Mucosa of rectum (tissue), 2 donors: ENCODE measurements at regions not wholly inside any gene's neighbourhood (a gene's known extent, or its start where the extent isn't known, plus 50 kb on each side); places are given as distances from the start of the nearest gene placed in this dataset.

ENCODE experiments used
- H3K27ac ChIP-seq, 2 donors: one replicate each; pipeline ENCODE4 v1.7.0; 2013; ENCODE audit warnings: inconsistent platforms in 2 of 2, low read depth in 2 of 2, low read length in 2 of 2
- H3K27me3 ChIP-seq, 2 donors: one replicate each; pipeline ENCODE4 v1.7.0; 2013; ENCODE audit warnings: low read length in 2 of 2; ENCODE audit not compliant: control insufficient read depth in 2 of 2, insufficient read depth in 2 of 2
- H3K36me3 ChIP-seq, 2 donors: one replicate each; pipeline ENCODE4 v1.7.0; 2013; ENCODE audit warnings: low read length in 2 of 2; ENCODE audit not compliant: control insufficient read depth in 2 of 2, insufficient read depth in 2 of 2
- H3K4me1 ChIP-seq, 2 donors: one replicate each; pipeline ENCODE4 v1.7.0; 2013; ENCODE audit warnings: low read length in 2 of 2, mild to moderate bottlenecking in 1 of 2; ENCODE audit not compliant: control insufficient read depth in 2 of 2, insufficient read depth in 2 of 2
- H3K4me3 ChIP-seq, 2 donors: one replicate each; pipeline ENCODE4 v1.7.0; 2013; ENCODE audit warnings: low read length in 2 of 2
- H3K9ac ChIP-seq, 2 donors: one replicate each; pipeline ENCODE4 v1.7.0; 2013; ENCODE audit warnings: low read length in 2 of 2, low read depth in 1 of 2, mild to moderate bottlenecking in 1 of 2
- H3K9me3 ChIP-seq, 2 donors: one replicate each; pipeline ENCODE4 v1.7.0; 2013; ENCODE audit warnings: low read length in 2 of 2; ENCODE audit not compliant: control insufficient read depth in 2 of 2
- donor health status: healthy.
- donor health status: Normal muscosa, but diverticular disease.

DNA sequence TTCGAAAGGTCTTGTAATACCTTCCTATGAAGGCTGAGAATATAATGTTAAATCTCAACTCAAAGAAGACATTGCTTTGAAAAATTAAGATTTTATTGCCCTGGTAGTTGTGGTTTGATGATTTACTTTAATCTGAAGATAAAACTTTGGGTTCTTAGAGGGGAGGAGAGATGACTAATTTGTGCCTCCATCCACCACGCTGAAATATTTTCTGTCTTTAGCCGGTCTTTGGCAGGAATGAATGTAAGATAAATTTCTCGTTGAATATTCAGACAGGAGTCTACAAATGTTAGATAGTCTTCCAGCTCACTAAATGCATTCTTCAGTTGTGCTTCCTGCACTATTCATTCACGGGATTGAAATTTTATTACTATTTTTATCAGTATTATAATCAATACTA, 844.3 kb upstream of the NR2F2 start:
- Histone ChIP-seq H3K4me1 (no peaks in the 10 kb centered on the region), H3K27me3 (no peaks in the 10 kb centered on the region), H3K4me3 (no peak overlapping the region), H3K9ac (no peak overlapping the region), H3K36me3 (no peaks in the 10 kb centered on the region), H3K9me3 (peaks cover 0 to 6% of the 10 kb centered on the region in 2 donors), H3K27ac (no peak overlapping the region)

DNA sequence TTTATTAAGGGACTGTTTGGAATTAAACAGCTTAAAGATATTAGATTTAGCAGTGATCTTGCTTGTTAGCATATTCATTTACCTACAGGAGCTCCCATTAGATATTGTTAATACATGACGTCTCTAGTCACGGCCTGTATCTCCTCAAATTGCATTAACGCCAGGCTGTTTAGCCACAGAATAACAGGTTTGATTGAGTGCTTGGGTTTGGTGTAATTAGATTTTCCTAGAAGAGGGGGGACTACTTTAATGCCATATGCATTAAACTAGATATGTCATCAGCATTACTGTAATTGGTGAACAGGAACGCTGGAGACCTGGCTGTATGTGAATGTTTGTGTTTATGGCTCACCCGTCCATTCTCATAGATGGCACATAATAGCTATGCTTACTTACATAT, 841.4 kb upstream of the NR2F2 start:
- no peaks in the 10 kb centered on the region for H3K27me3 ChIP-seq
- H3K9ac ChIP-seq: no peak overlapping the region
- H3K27ac ChIP-seq: no peak overlapping the region
- H3K36me3 ChIP-seq: no peaks in the 10 kb centered on the region
- peaks cover 0 to 6% of the 10 kb centered on the region in 2 donors for H3K9me3 ChIP-seq
- H3K4me3 ChIP-seq: no peak overlapping the region
- no peaks in the 10 kb centered on the region for H3K4me1 ChIP-seq

DNA sequence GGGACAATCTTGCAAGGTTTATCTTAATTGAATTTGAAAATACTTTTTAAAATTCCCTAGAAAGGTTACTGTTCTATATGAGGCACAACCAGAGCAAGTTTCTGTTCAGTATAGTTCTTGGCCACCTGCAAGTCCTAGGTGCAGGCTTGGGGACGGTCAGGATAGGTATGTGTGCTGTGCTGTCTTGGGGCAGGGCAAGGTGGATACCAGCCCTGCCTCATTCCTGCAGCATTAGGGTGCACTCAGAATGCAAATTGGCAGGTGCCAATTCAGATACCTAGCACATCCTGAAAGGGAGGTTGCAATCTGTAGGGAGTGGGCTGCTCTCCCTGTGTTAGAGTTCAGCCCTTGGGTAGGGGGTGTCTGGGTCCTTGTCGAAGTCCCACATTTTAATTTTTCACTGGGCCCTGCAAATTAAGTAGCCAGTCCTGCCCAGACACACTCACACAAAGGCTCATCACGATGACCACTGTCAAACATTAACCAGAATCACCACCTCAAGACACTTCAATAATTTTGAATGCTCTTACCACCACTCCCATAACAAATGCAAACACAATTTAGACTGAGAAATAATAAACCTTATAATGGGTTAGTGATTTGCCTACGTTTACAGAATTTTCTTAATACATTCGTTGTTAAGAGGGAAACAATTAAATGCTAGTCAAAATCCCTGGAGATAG, 838.0 kb upstream of the NR2F2 start:
- Histone ChIP-seq H3K4me1 (no peaks in the 10 kb centered on the region), H3K27ac (no peak overlapping the region), H3K9me3 (no peaks in the 10 kb centered on the region), H3K9ac (no peak overlapping the region), H3K4me3 (no peak overlapping the region), H3K36me3 (no peaks in the 10 kb centered on the region), H3K27me3 (no peaks in the 10 kb centered on the region)

DNA sequence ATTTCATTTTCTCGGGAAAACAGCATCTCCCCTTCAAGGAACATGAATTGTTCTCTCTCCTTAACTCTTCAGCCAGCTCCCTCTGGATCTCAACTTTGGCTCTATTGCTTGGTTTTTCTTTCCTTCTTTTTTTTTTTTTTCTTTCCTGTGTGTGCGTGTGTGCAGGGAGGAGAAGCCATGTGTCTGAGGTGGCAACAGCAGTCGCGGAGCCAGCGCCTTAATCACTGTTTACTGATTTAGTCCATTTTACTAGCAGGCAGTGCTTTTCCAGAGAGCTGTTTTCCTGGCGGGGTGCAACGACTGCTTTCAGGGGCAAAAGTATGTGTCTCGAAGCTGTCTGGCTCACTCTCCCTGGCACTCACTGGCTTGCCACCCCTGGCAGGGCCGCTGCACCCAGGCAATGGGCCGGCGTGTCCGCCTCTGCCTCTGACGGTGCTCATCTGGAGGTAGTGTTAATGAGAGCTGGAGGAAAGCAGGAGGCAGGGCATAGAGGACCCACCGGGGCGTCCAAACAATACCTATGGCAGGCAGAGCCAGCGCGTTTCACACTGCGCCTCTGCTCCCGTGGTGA, 835.4 kb upstream of the NR2F2 start:
- H3K4me3 ChIP-seq: no peak overlapping the region
- H3K36me3 ChIP-seq: no peaks in the 10 kb centered on the region
- H3K27me3 ChIP-seq: no peaks in the 10 kb centered on the region
- H3K9me3 ChIP-seq: no peaks in the 10 kb centered on the region
- H3K27ac ChIP-seq: no peak overlapping the region
- H3K9ac ChIP-seq: no peak overlapping the region
- no peaks in the 10 kb centered on the region for H3K4me1 ChIP-seq

DNA sequence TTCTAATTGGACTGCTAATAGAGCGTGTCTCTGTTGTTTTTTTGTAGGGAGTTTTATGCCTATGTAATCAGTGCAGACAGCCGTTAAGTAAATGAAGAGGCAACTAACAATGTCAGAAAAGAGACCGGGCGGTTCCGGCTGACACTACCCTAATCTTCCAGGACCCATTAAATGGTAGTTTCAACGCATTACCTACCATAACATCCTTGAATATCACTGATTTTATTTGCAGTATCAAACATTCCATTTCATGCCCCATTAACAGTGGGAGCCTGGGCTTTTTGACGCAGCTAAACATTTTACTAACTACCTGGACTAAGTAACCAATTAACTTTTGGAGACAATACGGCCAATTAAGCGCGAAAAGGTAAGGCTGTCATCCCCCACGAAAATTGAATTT, 832.9 kb upstream of the NR2F2 start:
- H3K9me3 ChIP-seq: no peaks in the 10 kb centered on the region
- H3K27ac ChIP-seq: no peak overlapping the region
- H3K27me3 ChIP-seq: no peaks in the 10 kb centered on the region
- H3K4me1 ChIP-seq: no peaks in the 10 kb centered on the region
- no peak overlapping the region for H3K9ac ChIP-seq
- H3K36me3 ChIP-seq: no peaks in the 10 kb centered on the region
- no peak overlapping the region for H3K4me3 ChIP-seq

DNA sequence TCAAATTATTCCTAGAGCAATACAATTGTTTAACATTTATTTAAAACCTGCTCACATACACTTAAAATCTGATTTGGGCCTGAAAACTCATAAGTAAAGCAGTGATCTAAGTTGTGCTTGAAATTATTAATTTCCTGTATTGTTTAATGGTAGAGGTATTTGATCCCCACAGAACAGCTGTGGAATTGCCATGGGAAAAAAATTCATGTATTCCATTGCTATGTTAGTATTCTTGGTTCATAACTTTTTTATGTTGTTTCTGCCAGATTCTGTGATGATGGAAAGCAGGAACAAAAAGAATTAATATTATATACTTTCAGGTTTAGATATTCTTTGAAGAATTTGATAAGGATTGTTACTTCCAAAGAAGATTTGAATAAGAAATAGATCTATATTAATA, 831.5 kb upstream of the NR2F2 start:
- H3K27ac ChIP-seq: no peak overlapping the region
- no peak overlapping the region for H3K9ac ChIP-seq
- H3K36me3 ChIP-seq: no peaks in the 10 kb centered on the region
- no peaks in the 10 kb centered on the region for H3K27me3 ChIP-seq
- H3K9me3 ChIP-seq: no peaks in the 10 kb centered on the region
- H3K4me1 ChIP-seq: no peaks in the 10 kb centered on the region
- no peak overlapping the region for H3K4me3 ChIP-seq

DNA sequence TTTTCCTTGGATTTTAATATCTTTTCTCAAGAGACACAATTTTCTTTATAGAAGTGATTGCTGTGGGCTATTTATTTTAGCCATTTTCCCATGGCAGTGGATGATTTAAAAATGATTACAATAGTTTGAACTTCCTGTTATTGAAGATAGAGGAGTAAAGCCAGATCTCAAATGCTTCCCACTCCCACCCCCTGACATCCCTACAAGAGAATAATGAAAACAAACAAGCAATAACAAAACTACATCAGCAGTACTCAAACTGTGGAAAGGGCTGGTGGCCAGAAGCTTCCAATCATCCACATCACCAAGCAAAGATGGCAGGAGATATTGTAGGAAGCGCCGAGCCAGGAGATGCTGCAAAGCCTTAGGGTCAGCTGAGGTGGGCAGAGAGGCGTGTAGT, 831.1 kb upstream of the NR2F2 start:
- Histone ChIP-seq H3K9me3 (no peaks in the 10 kb centered on the region), H3K9ac (no peak overlapping the region), H3K27ac (no peak overlapping the region), H3K4me3 (no peak overlapping the region), H3K36me3 (no peaks in the 10 kb centered on the region), H3K27me3 (no peaks in the 10 kb centered on the region), H3K4me1 (no peaks in the 10 kb centered on the region)

DNA sequence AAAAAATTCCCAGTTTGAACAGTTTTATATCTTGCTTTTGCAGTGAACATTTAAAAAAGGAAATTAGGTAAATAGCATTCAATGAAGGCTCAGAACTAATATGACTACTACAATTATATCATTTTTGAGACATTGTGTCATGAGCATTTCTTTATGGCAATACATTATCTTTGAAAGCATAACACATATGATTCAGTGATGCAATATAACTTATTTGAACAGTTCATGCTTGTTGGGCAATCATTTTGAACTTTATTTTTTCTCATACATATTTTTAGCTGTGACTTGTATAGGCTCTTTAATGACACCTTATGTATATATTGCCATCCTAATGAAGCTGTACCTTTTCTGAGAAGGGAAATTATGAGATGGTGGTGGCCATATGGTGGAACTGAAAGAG, 828.6 kb upstream of the NR2F2 start:
- Histone ChIP-seq H3K4me3 (no peak overlapping the region), H3K27me3 (no peaks in the 10 kb centered on the region), H3K36me3 (no peaks in the 10 kb centered on the region), H3K9ac (no peak overlapping the region), H3K4me1 (no peaks in the 10 kb centered on the region), H3K9me3 (no peaks in the 10 kb centered on the region), H3K27ac (no peak overlapping the region)

DNA sequence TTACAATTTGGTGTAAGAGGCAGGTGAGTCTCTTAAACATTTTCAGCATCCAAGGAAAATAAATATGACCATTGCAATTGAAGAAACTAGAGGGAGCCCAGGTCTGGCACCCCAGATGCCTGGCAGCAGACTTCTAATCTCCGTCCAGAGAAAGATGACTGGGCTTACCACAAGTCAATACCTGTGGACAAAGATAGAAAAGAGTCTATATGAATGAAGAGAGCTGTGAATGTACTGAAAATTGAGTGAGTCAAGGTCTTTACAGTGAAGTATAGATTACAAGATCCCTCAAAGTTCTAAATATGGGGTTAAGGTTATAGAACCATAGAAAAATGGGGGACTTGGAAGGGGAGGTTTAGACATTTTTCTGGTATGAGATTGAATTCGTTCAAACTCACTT, 827.4 kb upstream of the NR2F2 start:
- no peaks in the 10 kb centered on the region for H3K36me3 ChIP-seq
- no peaks in the 10 kb centered on the region for H3K27me3 ChIP-seq
- H3K4me3 ChIP-seq: no peak overlapping the region
- no peaks in the 10 kb centered on the region for H3K4me1 ChIP-seq
- no peak overlapping the region for H3K9ac ChIP-seq
- H3K9me3 ChIP-seq: no peaks in the 10 kb centered on the region
- H3K27ac ChIP-seq: no peak overlapping the region

DNA sequence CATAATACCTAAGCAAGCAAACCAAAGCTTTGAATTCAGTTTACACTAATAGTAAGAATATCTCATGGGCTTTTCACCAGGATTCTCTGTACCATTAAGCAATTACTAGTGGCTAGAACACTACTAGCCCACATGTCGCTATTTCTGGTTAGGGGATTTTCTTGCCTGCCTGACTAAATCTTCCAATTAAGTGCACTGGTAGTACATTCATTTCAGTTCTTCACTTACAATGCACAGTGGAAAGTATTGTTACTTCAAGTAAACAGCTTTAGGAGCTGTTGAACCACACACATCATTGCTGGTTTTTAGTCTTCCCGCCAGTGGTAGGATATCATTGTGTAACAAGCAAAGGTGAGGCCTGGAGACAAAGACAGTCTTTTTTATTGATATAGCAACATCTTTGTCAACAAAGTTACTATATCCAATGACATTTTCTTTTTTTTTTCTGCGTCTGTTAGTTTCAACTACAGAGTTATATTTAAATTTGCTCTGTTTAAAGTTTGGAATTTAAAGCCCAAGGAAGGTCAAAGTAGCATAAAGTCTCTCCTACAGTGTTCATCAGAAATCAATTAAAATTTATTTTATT, 826.8 kb upstream of the NR2F2 start:
- H3K9me3 ChIP-seq: no peaks in the 10 kb centered on the region
- no peaks in the 10 kb centered on the region for H3K4me1 ChIP-seq
- H3K36me3 ChIP-seq: no peaks in the 10 kb centered on the region
- H3K4me3 ChIP-seq: no peak overlapping the region
- no peaks in the 10 kb centered on the region for H3K27me3 ChIP-seq
- H3K27ac ChIP-seq: no peak overlapping the region
- H3K9ac ChIP-seq: no peak overlapping the region
